Prostate gland (tissue), 2 donors: ENCODE measurements at regions not wholly inside any gene's neighbourhood (a gene's known extent, or its start where the extent isn't known, plus 50 kb on each side); places are given as distances from the start of the nearest gene placed in this dataset.

Experiments
- DNase-seq: peaks from one replicate; pipeline ENCODE4 v3.0.0-alpha.2; 2019; ENCODE audit warnings: low spot score
- H3K27ac ChIP-seq, 2 donors: fragments of 200-600 bp; sonication (generic); 2 replicates each; pipeline ENCODE4 v1.5.1; 2017 to 2019
- H3K27me3 ChIP-seq: fragments of 200-600 bp; sonication (generic); replicated peaks from 2 replicates; pipeline ENCODE4 v1.5.1; 2019; ENCODE audit not compliant: insufficient read depth
- H3K36me3 ChIP-seq, 2 donors: fragments of 200-600 bp; sonication (generic); 1 replicate in 1 of 2; 2 replicates in 1 of 2; pipeline versions ENCODE4 v1.5.1 to v1.8.1; 2017 to 2019
- H3K4me1 ChIP-seq: fragments of 200-600 bp; sonication (generic); replicated peaks from 2 replicates; pipeline ENCODE4 v1.5.1; 2019
- H3K4me3 ChIP-seq, 2 donors: fragments of 200-600 bp; sonication (generic); 2 replicates each; pipeline ENCODE4 v1.5.1; 2017 to 2019
- H3K9me3 ChIP-seq: fragments of 200-600 bp; sonication (generic); 2 replicates; pipeline ENCODE4 v1.5.1; 2017
- POLR2A ChIP-seq: fragments of 450-650 bp; IDR thresholded peaks from one replicate; pipeline ENCODE4 v1.6.1; 2016; ENCODE audit warnings: antibody characterized with exemption, mild to moderate bottlenecking
- POLR2AphosphoS5 ChIP-seq: sonication (generic); formaldehyde crosslinking; IDR thresholded peaks from one replicate; pipeline ENCODE4 v1.6.1; 2017; ENCODE audit warnings: antibody characterized with exemption
- WGBS: methylation state at CpG from one replicate; pipeline ENCODE4 v1.1.5; 2018; 5-methylcytosine and 5-hydroxymethylcytosine counted together
- intact Hi-C: fragments of 100-400 bp; cut with DNase I; formaldehyde crosslinking; loops from one replicate; pipeline ENCODE4 v1.14.2; 2022
- TF ChIP-seq, protein P1 (sequence below), 4 experiments: fragments of 200-600 bp in 2 of 4; fragments of 450-650 bp in 2 of 4; sonication (generic) in 2 of 4; IDR thresholded peaks; 1 replicate in 3 of 4; 2 replicates in 1 of 4; pipeline ENCODE4 v1.5.1; 2016 to 2019; ENCODE audit warnings: antibody characterized with exemption in 4 of 4, mild to moderate bottlenecking in 2 of 4, moderate library complexity in 2 of 4

DNA sequence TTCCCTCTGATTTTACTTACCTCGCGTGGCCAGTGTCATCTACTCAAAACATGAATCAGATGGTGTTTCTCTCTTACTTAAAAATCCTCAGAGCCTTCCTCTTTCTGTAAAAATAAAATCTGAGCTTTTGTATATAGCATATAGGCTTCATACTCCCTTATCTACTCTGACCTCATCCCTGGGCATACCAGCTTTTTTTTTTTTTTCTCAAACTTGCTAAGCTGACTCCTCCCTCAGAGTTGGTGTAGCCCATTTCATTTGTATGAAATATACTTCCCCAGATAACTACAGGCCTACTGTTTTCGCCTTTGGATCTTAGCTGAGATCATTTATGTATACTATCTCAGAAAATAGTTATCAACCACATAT lies 648.9 kb upstream of the ALCAM start:
- H3K36me3 ChIP-seq: no peaks in the 10 kb centered on the region
- no peaks in the 10 kb centered on the region for H3K27me3 ChIP-seq
- no peaks in the 10 kb centered on the region for H3K9me3 ChIP-seq
- H3K27ac ChIP-seq: no peak overlapping the region
- DNase-seq: no peak
- H3K4me1 ChIP-seq: no peaks in the 10 kb centered on the region
- WGBS: 94% methylated on average over 3 of the region's 3 CpGs
- no peak overlapping the region for H3K4me3 ChIP-seq
- intact Hi-C loops: no loop called here
- TF ChIP-seq, protein P1, sequence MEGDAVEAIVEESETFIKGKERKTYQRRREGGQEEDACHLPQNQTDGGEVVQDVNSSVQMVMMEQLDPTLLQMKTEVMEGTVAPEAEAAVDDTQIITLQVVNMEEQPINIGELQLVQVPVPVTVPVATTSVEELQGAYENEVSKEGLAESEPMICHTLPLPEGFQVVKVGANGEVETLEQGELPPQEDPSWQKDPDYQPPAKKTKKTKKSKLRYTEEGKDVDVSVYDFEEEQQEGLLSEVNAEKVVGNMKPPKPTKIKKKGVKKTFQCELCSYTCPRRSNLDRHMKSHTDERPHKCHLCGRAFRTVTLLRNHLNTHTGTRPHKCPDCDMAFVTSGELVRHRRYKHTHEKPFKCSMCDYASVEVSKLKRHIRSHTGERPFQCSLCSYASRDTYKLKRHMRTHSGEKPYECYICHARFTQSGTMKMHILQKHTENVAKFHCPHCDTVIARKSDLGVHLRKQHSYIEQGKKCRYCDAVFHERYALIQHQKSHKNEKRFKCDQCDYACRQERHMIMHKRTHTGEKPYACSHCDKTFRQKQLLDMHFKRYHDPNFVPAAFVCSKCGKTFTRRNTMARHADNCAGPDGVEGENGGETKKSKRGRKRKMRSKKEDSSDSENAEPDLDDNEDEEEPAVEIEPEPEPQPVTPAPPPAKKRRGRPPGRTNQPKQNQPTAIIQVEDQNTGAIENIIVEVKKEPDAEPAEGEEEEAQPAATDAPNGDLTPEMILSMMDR (IDR thresholded peaks at IDR 0.05): no peak
- TF ChIP-seq POLR2AphosphoS5 (no peak), POLR2A (no peak)

DNA sequence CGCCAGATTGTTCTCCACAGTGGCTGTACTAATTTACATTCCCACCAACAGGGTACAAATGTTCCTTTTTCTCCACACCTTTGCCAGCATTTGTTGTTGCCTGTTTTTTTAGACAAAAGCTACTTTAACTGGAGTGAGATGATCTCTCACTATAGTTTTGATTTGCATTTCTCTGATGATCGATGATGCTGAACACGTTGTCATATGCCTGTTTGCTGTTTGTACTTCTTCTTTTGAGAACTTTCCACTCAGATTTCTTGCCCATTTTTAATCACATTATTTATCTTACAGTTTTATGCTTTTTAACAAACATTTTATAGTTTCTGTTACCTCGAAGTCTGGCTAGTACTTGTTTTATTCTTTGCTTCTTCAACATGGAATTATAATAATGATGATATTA lies 643.7 kb upstream of the ALCAM start:
- Histone ChIP-seq H3K4me3 (no peak overlapping the region), H3K27me3 (no peaks in the 10 kb centered on the region), H3K27ac (no peak overlapping the region), H3K9me3 (no peaks in the 10 kb centered on the region), H3K36me3 (no peaks in the 10 kb centered on the region), H3K4me1 (no peaks in the 10 kb centered on the region)
- WGBS: 82% methylated on average over 4 of the region's 4 CpGs
- TF ChIP-seq POLR2AphosphoS5: no peak
- TF ChIP-seq, protein P1 (IDR thresholded peaks at IDR 0.05): no peak
- no peak for TF ChIP-seq POLR2A
- intact Hi-C loops: no loop called here
- DNase-seq: no peak

- no peak for DNase-seq
- Histone ChIP-seq H3K27me3 (no peaks in the 10 kb centered on the region), H3K4me1 (no peaks in the 10 kb centered on the region), H3K9me3 (no peaks in the 10 kb centered on the region), H3K4me3 (no peak overlapping the region), H3K27ac (no peak overlapping the region), H3K36me3 (no peaks in the 10 kb centered on the region)
- intact Hi-C loops: no loop called here
- TF ChIP-seq POLR2AphosphoS5 (no peak), POLR2A (no peak)
- TF ChIP-seq, protein P1 (IDR thresholded peaks at IDR 0.05): no peak
- WGBS: 61% methylated on average over 3 of the region's 3 CpGs
Observed at GRCh38 chr3:104731074-104731473, 635.6 kb upstream of the ALCAM start.

- Histone ChIP-seq H3K9me3 (no peaks in the 10 kb centered on the region), H3K4me1 (no peaks in the 10 kb centered on the region), H3K4me3 (no peak overlapping the region), H3K36me3 (no peaks in the 10 kb centered on the region), H3K27me3 (no peaks in the 10 kb centered on the region), H3K27ac (no peak overlapping the region)
- WGBS: 92% methylated on average over 2 of the region's 2 CpGs
- intact Hi-C loops: no loop called here
- no peak for DNase-seq
- TF ChIP-seq, protein P1 (IDR thresholded peaks at IDR 0.05): no peak
Observed at GRCh38 chr3:104734627-104735026, 632.1 kb upstream of the ALCAM start.

DNA sequence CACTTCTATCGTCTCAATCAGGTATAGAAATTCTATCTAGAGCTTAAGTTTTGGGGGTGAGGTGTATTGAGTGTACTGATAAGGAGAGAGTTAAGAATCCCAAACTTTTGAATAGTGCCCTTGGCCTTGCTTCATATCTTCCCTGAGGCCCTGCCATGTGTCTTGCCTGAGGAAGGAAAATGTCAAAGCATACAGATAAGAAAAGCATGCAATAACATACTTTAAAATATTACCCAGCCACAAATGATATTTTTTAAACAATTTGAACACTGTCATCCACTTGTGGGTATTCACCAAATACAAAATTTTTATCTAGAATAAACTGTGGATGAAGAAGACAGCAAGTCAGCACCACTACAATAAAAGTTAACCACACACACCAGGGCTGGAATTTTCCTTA lies 631.0 kb upstream of the ALCAM start:
- no peaks in the 10 kb centered on the region for H3K36me3 ChIP-seq
- no peaks in the 10 kb centered on the region for H3K27me3 ChIP-seq
- H3K4me3 ChIP-seq: no peak overlapping the region
- TF ChIP-seq POLR2A (no peak), POLR2AphosphoS5 (no peak)
- TF ChIP-seq, protein P1 (IDR thresholded peaks at IDR 0.05): no peak
- WGBS: 78% methylated on average over 1 of the region's 1 CpG
- no peaks in the 10 kb centered on the region for H3K4me1 ChIP-seq
- no peak for DNase-seq
- H3K9me3 ChIP-seq: no peaks in the 10 kb centered on the region
- intact Hi-C loops: no loop called here
- H3K27ac ChIP-seq: no peak overlapping the region
